Activated CD4-positive, alpha-beta T cell treated with anti-CD3 and anti-CD28 coated beads, Interleukin-10, Interleukin-2, amounts not matched to agents 100 ng/mL and 50 ng/mL, durations not matched to agents 16 hours and 8 hours (primary cell): ENCODE measurements at regions not wholly inside any gene's neighbourhood (a gene's known extent, or its start where the extent isn't known, plus 50 kb on each side); places are given as distances from the start of the nearest gene placed in this dataset.

Experiments used
- DNase-seq: peaks from one replicate; pipeline ENCODE4 v3.0.0-alpha.2; 2020

DNA sequence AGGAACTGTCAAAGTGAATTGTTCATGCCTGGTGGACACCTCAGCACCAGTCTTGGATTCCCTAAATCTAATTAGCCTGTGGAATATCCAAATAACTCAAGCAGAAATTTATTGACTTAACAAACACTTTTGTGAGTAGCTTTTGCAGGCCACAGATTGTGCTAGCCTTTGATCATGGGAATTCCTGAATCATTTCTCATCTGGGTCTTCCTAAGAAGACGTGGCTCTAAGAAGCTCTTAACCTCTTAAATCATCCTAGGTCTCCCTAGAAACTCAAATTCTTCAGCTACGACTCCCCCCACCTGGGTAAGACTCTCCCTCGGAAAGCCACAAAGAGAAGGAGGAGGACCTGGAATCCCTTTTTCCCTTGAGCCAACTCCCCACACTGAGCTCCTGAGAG lies 53.8 kb upstream of the PSEN2 start:
- DNase-seq: no peak

GRCh38 chr1:226814751-226815537 lies 55.5 kb upstream of the PSEN2 start:
- no peak for DNase-seq

GRCh38 chr1:226813671-226814591 lies 56.5 kb upstream of the PSEN2 start:
- no peak for DNase-seq

- DNase-seq: no peak
Measured at GRCh38 chr1:226810681-226811080, 59.7 kb upstream of the PSEN2 start.

DNA sequence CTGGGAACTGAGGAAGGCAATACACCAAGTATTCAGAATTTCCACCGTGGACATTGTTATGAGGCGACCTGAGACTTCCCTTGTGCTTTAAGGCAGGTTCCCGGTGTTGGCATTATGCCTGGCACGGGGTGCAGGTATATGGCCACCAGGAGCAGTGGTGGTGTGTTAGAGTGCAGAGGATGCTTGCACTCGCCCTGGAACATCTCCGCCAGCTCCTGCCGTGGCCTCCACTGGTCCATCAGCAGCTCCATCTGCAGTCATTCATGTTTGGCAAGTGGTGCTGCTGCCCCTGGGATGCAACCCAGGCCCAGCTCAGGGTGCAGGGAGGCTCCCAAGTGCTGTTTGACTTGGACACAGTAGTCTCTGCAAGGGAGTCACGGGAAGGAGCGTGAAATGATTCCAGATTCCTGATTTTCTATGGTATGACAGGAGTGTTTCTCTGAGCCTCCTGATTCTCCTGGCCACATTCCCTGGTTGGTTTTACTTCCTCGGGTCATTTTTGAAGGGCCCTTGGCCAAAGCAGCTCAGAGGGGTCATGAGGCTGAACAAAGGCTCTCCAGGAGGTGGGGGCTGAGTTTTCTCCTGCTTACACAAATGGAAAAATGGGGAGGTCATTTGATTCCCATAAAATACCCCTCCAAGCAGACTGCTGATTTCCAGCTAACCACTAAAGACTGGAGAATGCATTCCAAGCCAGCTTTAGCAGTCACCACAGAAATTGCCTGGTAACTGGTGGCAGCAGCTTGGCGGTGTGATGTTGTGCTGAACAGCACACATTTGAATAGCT lies 60.4 kb upstream of the PSEN2 start:
- no peak for DNase-seq

GRCh38 chr1:226808501-226808900 lies 61.9 kb upstream of the PSEN2 start:
- DNase-seq: no peak

GRCh38 chr1:226806988-226807387 lies 63.4 kb upstream of the PSEN2 start:
- no peak for DNase-seq

GRCh38 chr1:226804907-226805759 lies 65.3 kb upstream of the PSEN2 start:
- DNase-seq: no peak

DNA sequence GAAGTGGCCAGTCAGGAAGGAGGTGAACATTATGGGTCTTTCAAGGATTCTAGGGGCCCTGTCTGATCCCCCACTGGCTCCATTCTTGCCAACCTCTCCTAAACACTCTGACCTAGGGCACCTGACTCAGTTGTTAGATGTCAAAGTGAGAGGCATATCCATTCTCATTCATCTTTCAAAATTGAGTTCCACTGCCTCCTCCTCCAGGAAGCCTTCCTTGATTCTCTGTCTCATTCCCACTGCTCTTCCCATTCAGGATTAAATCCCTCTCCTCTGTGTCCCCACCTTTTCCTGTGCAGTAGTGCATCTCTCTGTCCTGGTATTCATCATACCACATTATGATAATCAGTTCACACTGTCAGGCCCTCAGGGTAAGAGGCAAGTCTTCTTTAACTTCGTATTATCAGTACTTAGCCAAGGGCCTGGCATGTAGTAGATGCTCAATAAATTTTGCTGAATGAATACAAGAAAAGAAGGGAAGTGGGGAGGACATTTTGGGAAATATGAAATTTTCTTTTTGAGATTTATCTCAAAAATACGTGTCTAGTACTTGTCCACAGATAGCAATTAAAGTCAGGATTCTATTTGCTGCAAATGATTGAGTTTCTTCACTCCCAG lies 61.8 kb upstream of the ITPKB start:
- no peak for DNase-seq

DNA sequence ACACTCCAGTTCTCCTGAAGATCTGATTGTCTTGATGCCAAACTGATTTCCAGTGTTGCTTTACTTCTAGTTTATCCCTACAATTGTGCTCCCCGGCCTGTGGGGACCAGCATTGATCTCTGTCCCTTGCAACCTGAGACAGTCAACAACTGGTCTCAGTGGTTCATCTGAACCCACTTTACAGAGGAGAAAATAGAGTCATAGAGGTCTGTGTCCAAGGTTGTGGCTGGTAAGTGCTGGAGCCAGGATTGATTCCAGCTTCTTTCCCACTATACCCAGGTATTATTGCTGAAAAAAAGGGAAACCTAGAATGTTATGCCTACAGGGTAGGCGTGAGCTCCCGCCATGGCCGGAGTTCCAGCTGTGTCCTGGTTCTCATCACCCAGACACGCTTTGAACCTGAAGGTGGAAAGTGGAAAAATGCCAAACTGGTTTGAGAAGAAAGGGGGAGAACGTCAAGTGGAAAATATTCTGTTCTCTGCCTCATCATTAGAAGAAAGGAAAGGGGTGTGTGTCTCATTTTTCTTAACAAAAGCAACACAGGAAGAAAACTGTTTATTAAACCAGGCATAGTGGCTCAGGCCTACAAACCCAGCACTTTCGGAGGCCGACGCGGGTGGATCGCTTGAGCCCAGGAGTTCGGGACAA lies 60.7 kb upstream of the ITPKB start:
- no peak for DNase-seq

GRCh38 chr1:226798427-226799411 lies 59.6 kb upstream of the ITPKB start:
- DNase-seq: peak; percentile 85

DNA sequence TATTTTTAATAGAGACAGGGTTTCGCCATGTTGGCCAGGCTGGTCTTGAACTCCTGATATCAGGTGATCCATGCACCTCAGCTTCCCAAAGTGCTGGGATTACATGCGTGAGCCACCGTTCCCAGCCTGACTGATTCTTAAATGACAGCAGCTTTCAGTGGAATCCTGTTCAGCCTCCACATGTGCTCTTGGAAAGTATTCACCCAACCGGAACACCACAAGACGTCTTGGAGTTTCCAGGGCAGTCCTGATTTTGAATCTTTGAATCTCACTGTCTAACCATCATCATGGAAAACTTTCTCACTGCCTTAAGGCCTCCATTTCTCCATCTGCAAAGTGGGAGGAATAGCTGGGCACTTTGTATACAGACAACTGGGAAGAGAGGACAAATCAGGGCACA lies 58.1 kb upstream of the ITPKB start:
- DNase-seq: no peak

DNA sequence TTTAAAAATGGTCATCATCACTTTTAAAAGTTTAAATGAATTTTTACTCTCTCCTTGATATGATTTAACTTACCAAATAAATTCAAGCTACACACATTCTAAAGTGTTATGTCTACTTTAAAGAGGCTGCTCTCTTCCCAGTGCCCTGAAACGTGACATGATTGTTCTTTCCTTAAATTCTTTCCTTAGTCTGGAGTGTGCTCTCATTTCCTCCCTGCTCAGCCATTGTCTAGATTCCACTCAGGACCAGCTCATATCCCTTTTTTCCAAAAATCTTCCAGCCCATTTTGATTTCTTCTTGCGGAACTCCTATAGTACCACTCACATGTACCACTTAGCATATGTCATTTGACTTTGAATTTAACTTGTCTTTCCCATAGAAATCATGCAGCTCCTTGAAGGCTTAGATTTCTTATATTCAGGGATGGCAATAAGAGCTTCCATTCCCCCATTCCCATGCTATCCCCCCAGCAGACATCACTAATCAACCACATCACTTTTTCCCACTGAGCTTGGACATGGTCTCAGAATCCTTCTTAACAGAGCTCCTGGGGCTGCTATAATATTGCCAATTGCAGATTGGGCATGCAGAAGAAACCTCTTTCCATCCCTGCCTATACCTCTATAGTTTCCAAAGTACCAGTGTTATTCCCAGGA lies 54.7 kb upstream of the ITPKB start:
- no peak for DNase-seq

GRCh38 chr1:226792368-226792767 lies 53.3 kb upstream of the ITPKB start:
- DNase-seq: no peak

DNA sequence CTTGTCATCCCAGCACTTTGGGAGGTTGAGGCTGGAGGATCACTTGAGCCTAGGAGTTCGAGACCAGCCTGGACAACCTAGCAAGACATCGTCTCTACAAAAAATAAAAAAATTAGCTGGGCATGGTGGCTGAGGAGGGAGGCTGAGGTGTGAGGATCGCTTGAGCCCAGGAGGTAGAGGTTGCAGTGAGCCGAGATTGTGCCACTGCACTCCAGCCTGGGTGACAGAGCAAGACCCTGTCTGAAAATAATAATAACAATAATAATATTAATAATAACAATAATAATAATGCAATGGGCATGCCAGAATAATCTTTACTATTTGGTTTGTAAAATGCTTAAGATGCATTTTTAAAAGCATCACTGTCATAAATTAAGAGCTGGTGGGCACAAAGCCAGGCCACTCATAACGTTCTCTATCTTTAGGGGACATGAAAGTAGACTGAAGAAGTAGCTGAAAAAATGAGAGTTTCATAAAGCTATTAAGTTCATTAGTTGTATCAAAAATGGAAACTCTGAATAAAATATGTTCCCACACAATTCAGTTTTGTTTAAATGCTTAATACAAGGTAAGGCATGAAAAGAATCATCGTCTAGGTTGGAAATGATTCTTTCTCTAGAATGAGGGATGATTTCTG lies 51.6 kb upstream of the ITPKB start:
- no peak for DNase-seq

- no peak for DNase-seq
Measured at GRCh38 chr1:226788965-226789364, 49.9 kb upstream of the ITPKB start.
